Activated naive CD4-positive, alpha-beta T cell treated with anti-CD3 and anti-CD28 coated beads for 36 hours (primary cell): ENCODE measurements at regions not wholly inside any gene's neighbourhood (a gene's known extent, or its start where the extent isn't known, plus 50 kb on each side); places are given as distances from the start of the nearest gene placed in this dataset.

ENCODE experiments used
- CTCF ChIA-PET: fragments of 350-600 bp; sonication (Branson Sonifier 250); formaldehyde crosslinking; loops from one replicate; lab custom pipeline; 2021; ENCODE audit warnings: antibody characterized with exemption; lab: Charles Lee
- DNase-seq: peaks from one replicate; pipeline ENCODE4 v3.0.0-alpha.2; 2020
- H3K27ac Mint-ChIP-seq: one replicate; pipeline ENCODE4 v1.8.0; 2021; ENCODE audit warnings: mild to moderate bottlenecking, mixed read lengths
- H3K27me3 Mint-ChIP-seq: one replicate; pipeline ENCODE4 v1.8.0; 2021; ENCODE audit warnings: low read depth, mixed read lengths
- H3K36me3 Mint-ChIP-seq: one replicate; pipeline ENCODE4 v1.8.0; 2021; ENCODE audit warnings: low read depth, mixed read lengths
- H3K4me1 Mint-ChIP-seq: one replicate; pipeline ENCODE4 v1.8.0; 2021; ENCODE audit warnings: low read depth, mixed read lengths
- H3K4me3 Mint-ChIP-seq: one replicate; pipeline ENCODE4 v1.8.0; 2021; ENCODE audit warnings: mild to moderate bottlenecking, moderate library complexity, mixed read lengths
- H3K9me3 Mint-ChIP-seq: one replicate; pipeline ENCODE4 v1.8.0; 2021; ENCODE audit warnings: mixed read lengths
- intact Hi-C: fragments of 100-400 bp; cut with micrococcal nuclease; formaldehyde crosslinking; loops from one replicate; pipeline ENCODE4 v1.15.1; 2023

DNA sequence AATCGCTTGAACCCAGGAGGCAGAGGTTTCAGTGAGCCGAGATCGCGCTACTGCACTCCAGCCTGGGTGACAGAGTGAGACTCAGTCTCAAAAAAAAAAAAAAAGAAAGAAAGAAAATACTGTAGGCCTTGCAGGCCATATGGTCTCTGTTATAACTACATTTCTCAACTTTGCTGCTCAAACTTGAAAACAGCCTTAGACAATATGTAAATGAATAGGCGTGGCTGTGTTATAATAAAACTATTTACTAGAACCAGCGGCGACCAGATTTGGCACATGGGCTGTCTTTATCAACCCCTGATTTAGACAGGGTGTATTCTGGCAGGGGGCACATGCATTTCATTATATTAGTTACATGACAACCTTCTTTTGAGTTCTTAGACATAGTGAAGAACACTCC, 130.0 kb downstream of the C9orf152 start:
- Mint-ChIP-seq H3K9me3 (no peaks in the 10 kb centered on the region), H3K27me3 (no peaks in the 10 kb centered on the region), H3K36me3 (no peaks in the 10 kb centered on the region), H3K4me3 (no peak overlapping the region), H3K27ac (no peak overlapping the region), H3K4me1 (peaks cover 12% of the 10 kb centered on the region)
- DNase-seq = no peak
- intact Hi-C loops = no loop called here
- CTCF ChIA-PET = interaction anchor here (1.1 kb wide), 1 partner anchor 175 kb away, joined by 3 read pairs; no protein-coding TSS in a partner anchor

DNA sequence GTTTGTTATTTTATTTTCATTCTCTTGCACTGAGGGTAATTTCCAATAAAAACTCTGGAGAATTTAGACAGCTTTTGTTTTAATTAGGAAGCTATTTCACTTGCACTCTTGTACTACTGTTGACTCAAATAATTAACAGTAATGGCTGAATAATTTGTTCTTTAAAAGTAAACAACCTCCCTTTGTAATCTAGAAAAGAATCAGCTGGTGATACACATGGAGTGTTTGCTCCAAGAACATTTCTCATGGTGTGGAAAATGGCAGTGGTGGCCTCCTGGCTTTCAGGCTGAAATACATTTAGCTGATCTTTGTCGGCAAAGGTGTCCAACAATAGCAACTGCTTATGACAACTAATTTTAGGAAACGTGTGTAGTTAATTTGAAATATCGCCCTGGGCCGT, 129.4 kb downstream of the C9orf152 start:
- CTCF ChIA-PET = interaction anchor here (0.7 kb wide), 1 partner anchor 10 kb away, joined by 3 read pairs; no protein-coding TSS in a partner anchor
- H3K36me3 Mint-ChIP-seq = no peaks in the 10 kb centered on the region
- H3K4me3 Mint-ChIP-seq = no peak overlapping the region
- intact Hi-C loops = no loop called here
- H3K4me1 Mint-ChIP-seq = peaks cover 12% of the 10 kb centered on the region
- no peak overlapping the region for H3K27ac Mint-ChIP-seq
- no peak for DNase-seq
- no peaks in the 10 kb centered on the region for H3K9me3 Mint-ChIP-seq
- H3K27me3 Mint-ChIP-seq = no peaks in the 10 kb centered on the region

DNA sequence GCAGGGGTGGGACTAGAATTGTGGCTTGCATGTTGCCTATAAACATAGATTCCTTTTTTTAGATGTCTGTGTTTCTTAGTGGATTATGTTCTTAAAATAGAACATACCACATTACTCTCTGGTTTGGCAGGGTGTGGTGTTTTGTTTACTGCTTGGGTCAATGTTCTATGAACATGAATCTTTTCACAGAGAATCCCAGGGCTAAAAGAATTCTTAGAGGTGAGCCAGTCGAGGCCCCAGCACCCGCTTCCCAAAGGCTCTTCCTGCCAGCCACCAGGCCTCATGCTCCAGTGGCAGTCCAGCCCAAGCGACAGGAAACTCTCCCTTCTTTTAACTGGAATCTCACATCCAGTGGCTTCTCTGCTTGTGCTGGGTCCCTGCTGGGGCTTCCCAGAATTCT, 126.6 kb downstream of the C9orf152 start:
- H3K36me3 Mint-ChIP-seq = no peaks in the 10 kb centered on the region
- intact Hi-C loops = no loop called here
- H3K4me3 Mint-ChIP-seq = no peak overlapping the region
- H3K27ac Mint-ChIP-seq = no peak overlapping the region
- H3K4me1 Mint-ChIP-seq = peaks cover 12% of the 10 kb centered on the region
- no peaks in the 10 kb centered on the region for H3K9me3 Mint-ChIP-seq
- DNase-seq = no peak
- CTCF ChIA-PET = no interaction called here
- H3K27me3 Mint-ChIP-seq = no peaks in the 10 kb centered on the region

DNA sequence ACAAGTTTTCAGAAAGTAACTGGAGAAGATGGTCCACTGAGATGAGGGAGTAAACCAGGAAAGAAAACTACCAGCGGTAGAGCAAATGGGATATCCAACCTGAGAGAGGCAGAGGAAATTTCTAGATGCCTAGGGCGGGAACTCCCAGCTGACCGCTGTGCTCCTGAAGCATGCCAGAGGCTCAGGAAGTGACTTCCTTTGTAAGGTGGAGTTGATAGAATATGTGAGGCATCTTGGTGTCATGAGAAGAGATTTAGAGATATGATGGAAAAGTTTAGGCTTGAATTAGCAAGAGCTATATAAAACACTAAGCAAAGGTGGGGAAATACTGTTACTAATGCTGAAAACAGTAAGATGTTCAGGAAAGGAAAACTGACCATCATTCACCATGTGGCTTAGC, 124.1 kb downstream of the C9orf152 start:
- no peaks in the 10 kb centered on the region for H3K9me3 Mint-ChIP-seq
- H3K36me3 Mint-ChIP-seq = no peaks in the 10 kb centered on the region
- H3K4me3 Mint-ChIP-seq = no peak overlapping the region
- H3K4me1 Mint-ChIP-seq = peaks cover 16% of the 10 kb centered on the region
- CTCF ChIA-PET = no interaction called here
- H3K27ac Mint-ChIP-seq = peak overlapping the region; percentile 43
- no peak for DNase-seq
- H3K27me3 Mint-ChIP-seq = no peaks in the 10 kb centered on the region
- intact Hi-C loops = no loop called here

DNA sequence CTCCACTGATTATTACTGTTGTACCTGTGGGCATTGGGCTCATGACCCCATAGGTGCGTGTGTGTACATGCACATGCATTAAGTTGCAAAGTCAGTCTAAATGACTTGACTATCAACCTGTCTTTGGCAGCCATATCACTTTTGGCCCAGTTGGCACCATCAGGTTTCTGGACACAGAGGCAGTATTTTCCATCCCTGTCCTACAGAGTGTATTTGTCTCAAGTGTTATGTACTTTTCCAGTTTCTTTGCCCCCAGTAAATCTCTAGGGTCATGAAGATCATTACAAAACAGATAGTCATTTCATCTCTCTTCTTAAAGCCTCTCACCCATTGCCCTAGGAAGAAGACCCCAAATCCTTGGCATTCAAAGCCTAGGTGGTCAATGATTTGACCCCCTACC, 121.4 kb downstream of the C9orf152 start:
- H3K4me3 Mint-ChIP-seq = no peak overlapping the region
- CTCF ChIA-PET = no interaction called here
- intact Hi-C loops = no loop called here
- H3K4me1 Mint-ChIP-seq = peaks cover 7% of the 10 kb centered on the region
- H3K36me3 Mint-ChIP-seq = no peaks in the 10 kb centered on the region
- no peaks in the 10 kb centered on the region for H3K27me3 Mint-ChIP-seq
- no peak overlapping the region for H3K27ac Mint-ChIP-seq
- no peak for DNase-seq
- no peaks in the 10 kb centered on the region for H3K9me3 Mint-ChIP-seq

DNA sequence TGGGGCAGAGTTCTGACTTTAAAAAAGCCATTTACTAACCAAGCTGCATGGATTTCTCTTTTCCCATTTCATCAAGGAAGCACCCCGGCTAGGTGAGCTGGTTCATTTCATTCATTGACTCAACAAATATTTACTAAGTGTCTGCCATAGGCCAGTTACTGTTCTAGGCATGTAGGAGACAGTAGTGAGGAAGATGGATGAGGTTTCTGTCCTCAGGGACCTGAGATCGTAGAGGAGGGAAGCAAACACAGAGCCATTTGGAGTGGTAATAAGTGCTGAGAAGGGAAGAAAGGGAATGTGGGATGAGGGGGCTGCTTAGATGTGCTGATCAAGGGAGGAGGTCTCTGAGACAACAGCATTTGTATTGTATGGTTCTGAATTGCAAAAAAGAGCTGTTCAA, 120.4 kb downstream of the C9orf152 start:
- intact Hi-C loops = no loop called here
- CTCF ChIA-PET = no interaction called here
- H3K4me1 Mint-ChIP-seq = peaks cover 4% of the 10 kb centered on the region
- no peaks in the 10 kb centered on the region for H3K9me3 Mint-ChIP-seq
- H3K27me3 Mint-ChIP-seq = no peaks in the 10 kb centered on the region
- no peak overlapping the region for H3K4me3 Mint-ChIP-seq
- H3K27ac Mint-ChIP-seq = no peak overlapping the region
- DNase-seq = no peak
- no peaks in the 10 kb centered on the region for H3K36me3 Mint-ChIP-seq

DNA sequence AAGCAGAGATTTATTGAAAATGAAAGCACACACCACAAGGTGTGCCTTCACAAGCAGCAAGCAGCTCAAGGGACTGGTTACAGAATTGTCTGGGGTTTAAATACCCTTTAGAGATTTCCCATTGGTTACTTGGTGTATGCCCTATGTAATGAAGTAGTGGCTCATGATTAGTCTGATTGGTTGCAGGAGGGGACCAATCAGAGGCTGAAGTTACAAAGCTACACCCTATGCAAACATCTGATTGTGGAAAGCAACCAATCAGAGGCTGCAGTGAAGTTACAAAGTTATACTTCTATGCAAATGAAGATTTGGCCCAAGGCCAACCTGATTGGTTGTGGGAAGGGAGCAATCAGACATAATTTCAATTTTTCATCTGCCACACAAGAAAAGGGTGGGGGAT, 119.9 kb downstream of the C9orf152 start:
- Mint-ChIP-seq H3K27me3 (no peaks in the 10 kb centered on the region), H3K9me3 (no peaks in the 10 kb centered on the region), H3K4me1 (peaks cover 4% of the 10 kb centered on the region), H3K4me3 (no peak overlapping the region), H3K27ac (no peak overlapping the region), H3K36me3 (no peaks in the 10 kb centered on the region)
- DNase-seq = no peak
- CTCF ChIA-PET = no interaction called here
- intact Hi-C loops = no loop called here

DNA sequence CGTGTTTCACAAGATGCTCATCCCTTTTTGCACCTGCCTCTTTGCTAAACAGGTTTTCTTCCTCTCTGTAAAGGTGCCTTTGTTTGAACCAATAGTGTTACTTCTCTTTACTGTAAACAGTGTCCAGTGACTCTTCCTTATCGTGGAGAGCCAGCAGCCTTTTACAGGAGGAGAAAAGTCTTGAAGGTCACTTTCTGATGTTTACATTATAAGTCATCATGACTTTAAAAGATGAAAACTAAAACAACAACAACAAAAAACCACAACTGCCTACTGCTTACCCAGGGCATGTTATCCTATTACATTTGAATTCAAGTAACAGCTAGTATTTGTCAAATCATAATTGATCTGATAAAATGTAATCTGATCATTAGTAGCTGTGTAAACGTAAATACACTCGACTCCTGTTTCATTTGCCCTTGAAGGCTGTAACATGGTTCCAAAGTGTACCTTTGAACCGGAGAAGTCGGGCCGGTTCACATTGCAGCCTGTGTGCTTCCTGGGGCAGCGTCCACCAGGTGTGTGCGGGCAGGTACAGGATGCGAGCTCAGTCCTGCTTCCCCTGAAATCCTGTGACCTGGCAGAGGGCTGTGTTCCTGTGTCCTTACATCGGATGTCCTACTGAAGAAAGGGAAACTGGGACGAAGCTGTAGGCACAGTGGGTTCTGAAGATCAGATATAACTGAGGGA, 118.1 kb downstream of the C9orf152 start:
- CTCF ChIA-PET = no interaction called here
- Mint-ChIP-seq H3K4me3 (no peak overlapping the region), H3K9me3 (no peaks in the 10 kb centered on the region), H3K27ac (no peak overlapping the region), H3K27me3 (no peaks in the 10 kb centered on the region), H3K4me1 (peaks cover 4% of the 10 kb centered on the region), H3K36me3 (no peaks in the 10 kb centered on the region)
- intact Hi-C loops = no loop called here
- DNase-seq = no peak

DNA sequence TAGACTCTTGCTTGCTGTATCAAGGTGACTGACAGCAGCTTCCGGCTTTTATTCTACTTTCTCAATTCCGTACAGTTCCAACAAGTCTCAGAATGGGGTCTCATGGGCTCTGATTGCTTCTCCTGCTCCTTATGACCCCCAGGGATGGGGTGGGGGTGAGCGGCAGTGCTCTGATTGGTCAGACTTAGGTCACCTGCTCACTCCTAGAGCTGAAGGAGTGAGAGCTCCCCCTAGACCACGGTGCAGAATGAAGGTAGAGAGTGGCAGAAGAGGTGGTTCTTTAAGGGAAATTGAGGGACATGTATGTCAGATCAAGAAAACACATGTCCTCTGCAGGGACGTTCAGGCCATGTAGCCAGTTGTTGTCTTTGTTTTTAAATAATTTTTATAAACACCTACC, 115.2 kb downstream of the C9orf152 start:
- H3K4me3 Mint-ChIP-seq = no peak overlapping the region
- no peak for DNase-seq
- H3K27ac Mint-ChIP-seq = no peak overlapping the region
- no peaks in the 10 kb centered on the region for H3K9me3 Mint-ChIP-seq
- no peaks in the 10 kb centered on the region for H3K36me3 Mint-ChIP-seq
- no peaks in the 10 kb centered on the region for H3K27me3 Mint-ChIP-seq
- intact Hi-C loops = no loop called here
- peaks cover 2% of the 10 kb centered on the region for H3K4me1 Mint-ChIP-seq
- CTCF ChIA-PET = no interaction called here

DNA sequence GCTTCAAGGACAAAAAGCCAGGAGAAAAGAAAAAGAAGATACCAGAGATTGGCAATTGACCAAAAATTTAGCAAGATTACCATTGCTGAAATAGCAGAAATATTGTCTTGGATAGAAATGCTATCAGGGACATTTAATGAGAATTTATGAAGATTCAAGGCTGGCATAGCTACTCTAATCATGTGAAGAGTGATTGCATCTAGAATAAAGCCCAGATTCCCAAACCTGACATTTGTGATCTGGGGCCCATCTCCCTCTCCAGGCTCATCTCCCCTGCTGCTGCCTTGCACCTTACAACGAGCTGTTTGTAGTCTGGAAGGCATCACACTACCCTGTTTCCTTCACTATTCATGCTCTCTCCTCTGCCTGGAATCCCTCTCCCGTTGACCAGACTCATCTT, 114.5 kb downstream of the C9orf152 start:
- Mint-ChIP-seq H3K27ac (no peak overlapping the region), H3K9me3 (no peaks in the 10 kb centered on the region), H3K36me3 (no peaks in the 10 kb centered on the region), H3K4me3 (no peak overlapping the region), H3K27me3 (no peaks in the 10 kb centered on the region), H3K4me1 (no peaks in the 10 kb centered on the region)
- no peak for DNase-seq
- CTCF ChIA-PET = no interaction called here
- intact Hi-C loops = no loop called here

DNA sequence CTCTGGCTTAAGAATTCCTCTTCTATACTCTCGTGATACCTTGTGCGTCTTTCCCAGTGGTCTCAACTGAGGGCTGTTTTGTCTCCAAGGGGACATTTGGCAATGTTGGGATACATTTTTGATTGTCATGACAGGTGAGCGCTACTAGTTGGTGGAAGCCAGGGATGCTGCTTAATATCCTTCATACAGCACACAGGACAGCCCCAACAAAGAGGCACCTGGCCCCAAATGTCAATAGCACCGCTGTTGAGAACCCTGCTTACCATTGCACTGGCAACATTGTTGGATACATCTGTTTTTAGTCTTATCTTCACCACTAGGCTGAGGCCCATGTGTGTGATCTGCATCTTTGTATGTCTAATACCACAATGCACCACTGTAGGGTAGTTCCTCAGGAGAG, 114.1 kb downstream of the C9orf152 start:
- intact Hi-C loops = no loop called here
- CTCF ChIA-PET = no interaction called here
- no peak for DNase-seq
- no peak overlapping the region for H3K27ac Mint-ChIP-seq
- H3K4me1 Mint-ChIP-seq = peaks cover 4% of the 10 kb centered on the region
- H3K9me3 Mint-ChIP-seq = no peaks in the 10 kb centered on the region
- H3K4me3 Mint-ChIP-seq = no peak overlapping the region
- no peaks in the 10 kb centered on the region for H3K27me3 Mint-ChIP-seq
- no peaks in the 10 kb centered on the region for H3K36me3 Mint-ChIP-seq

DNA sequence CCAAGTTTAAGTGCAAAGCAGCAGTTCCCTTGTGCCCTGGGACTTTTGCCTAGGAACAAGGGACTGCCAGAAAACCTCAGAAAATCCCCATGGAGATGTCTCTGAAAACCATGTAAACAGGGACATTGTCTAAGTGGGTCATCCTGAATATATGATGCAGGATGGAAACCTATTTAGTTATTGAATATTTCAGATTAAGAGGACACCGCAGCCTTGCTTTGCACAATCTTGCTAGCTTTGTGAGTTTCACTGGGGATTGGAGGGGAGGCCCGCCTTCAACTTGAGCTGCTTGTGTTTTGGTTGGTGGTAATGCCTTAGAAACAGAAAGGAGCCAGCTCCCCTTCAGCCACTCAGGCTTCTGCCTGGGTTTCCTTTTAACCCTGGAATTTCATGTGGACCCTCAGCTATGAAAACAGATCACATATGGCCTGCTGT, 112.8 kb downstream of the C9orf152 start:
- CTCF ChIA-PET = interaction anchor here (0.6 kb wide), 1 partner anchor 182 kb away, joined by 4 read pairs; no protein-coding TSS in a partner anchor
- DNase-seq = no peak
- no peaks in the 10 kb centered on the region for H3K36me3 Mint-ChIP-seq
- H3K4me1 Mint-ChIP-seq = peaks cover 5% of the 10 kb centered on the region
- no peaks in the 10 kb centered on the region for H3K27me3 Mint-ChIP-seq
- H3K4me3 Mint-ChIP-seq = no peak overlapping the region
- intact Hi-C loops = no loop called here
- H3K27ac Mint-ChIP-seq = peak overlapping the region; percentile 18
- no peaks in the 10 kb centered on the region for H3K9me3 Mint-ChIP-seq

DNA sequence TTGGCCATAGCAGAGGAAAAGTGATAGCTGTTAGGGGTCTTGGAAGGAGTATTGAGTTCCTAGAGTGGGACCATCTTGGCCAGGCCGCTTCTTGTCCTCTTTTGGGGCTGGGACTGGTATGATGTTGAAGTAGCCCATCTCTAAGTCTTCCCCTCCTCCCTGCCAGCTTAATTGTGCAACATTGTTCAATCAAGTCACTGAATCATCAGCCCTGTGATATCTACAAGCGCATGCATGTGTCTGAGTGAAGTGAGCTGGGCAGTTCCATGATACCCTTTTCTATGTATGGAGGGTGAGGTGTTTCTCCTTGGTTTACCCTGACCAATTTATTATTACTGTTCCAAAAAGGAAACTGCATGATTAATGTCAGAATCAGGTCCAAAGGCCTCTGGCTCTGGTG, 112.2 kb downstream of the C9orf152 start:
- no peak overlapping the region for H3K4me3 Mint-ChIP-seq

More for the DNA sequence above, 112.2 kb downstream of the C9orf152 start:
- intact Hi-C loops = no loop called here
- Mint-ChIP-seq H3K27me3 (no peaks in the 10 kb centered on the region), H3K36me3 (no peaks in the 10 kb centered on the region), H3K4me1 (peaks cover 5% of the 10 kb centered on the region), H3K27ac (no peak overlapping the region), H3K9me3 (no peaks in the 10 kb centered on the region)
- DNase-seq = no peak
- CTCF ChIA-PET = no interaction called here
